ENCODE measurements at regions not wholly inside any gene's neighbourhood (a gene's known extent, or its start where the extent isn't known, plus 50 kb on each side); places are given as distances from the start of the nearest gene placed in this dataset.

- TF ChIP-seq ZNF609 (CRISPR knock-in tag; IDR thresholded peaks at IDR 0.05; ENCODE audit: borderline replicate concordance) = peak; percentile 78; the same call in 1 of the 2 replicates
- no peak for TF ChIP-seq GLMP (CRISPR knock-in tag; IDR thresholded peaks at IDR 0.05; ENCODE audit: borderline replicate concordance)
- 0 out of 2 replicates have a peak, but pooled peaks have one; percentile 43 for TF ChIP-seq ZBTB25 (CRISPR knock-in tag; IDR thresholded peaks at IDR 0.05)
- TF ChIP-seq JUND (CRISPR knock-in tag; IDR thresholded peaks at IDR 0.05) = no peak
- no peak for TF ChIP-seq MXD3 (CRISPR knock-in tag; IDR thresholded peaks at IDR 0.05)
- peak; percentile 53; the same call in 1 of the 2 replicates for TF ChIP-seq TBX2 (CRISPR knock-in tag; IDR thresholded peaks at IDR 0.05; ENCODE audit: borderline replicate concordance)
- TF ChIP-seq ARID3A (IDR thresholded peaks at IDR 0.05; ENCODE audit: low read depth, low read length) = 0 out of 2 replicates have a peak, but pooled peaks have one; percentile 39
- TF ChIP-seq SIN3A (IDR thresholded peaks at IDR 0.05; ENCODE audit: borderline replicate concordance, low read depth, low read length) = no peak
- TF ChIP-seq REST (IDR thresholded peaks at IDR 0.05; ENCODE audit: borderline replicate concordance in 1 of 2, low read depth in 1 of 2, low read length in 2 of 2) = no peak; a peak in 1 of 4 replicates
- TF ChIP-seq ATF2 (CRISPR knock-in tag; IDR thresholded peaks at IDR 0.05) = peak; percentile 93
- peak; percentile 59 for TF ChIP-seq TCF7 (IDR thresholded peaks at IDR 0.05; ENCODE audit: low read depth)
- TF ChIP-seq ZSCAN20 (CRISPR knock-in tag; IDR thresholded peaks at IDR 0.05; ENCODE audit: borderline replicate concordance) = no peak
Observed at GRCh38 chr12:75623631-75624154, 112.3 kb upstream of the KRR1 start (continued).
